Chondrocyte (in vitro differentiated cells): ENCODE measurements at regions not wholly inside any gene's neighbourhood (a gene's known extent, or its start where the extent isn't known, plus 50 kb on each side); places are given as distances from the start of the nearest gene placed in this dataset.

Experiments
- DNase-seq: peaks from one replicate; pipeline ENCODE4 v3.0.0; 2021; ENCODE audit warnings: mixed read lengths, low spot score
- H3K27ac Mint-ChIP-seq: one replicate; pipeline ENCODE4 v1.8.0; 2021; ENCODE audit warnings: mild to moderate bottlenecking, moderate library complexity, mixed read lengths; ENCODE audit not compliant: unreplicated experiment
- H3K27me3 Mint-ChIP-seq: 2 replicates; pipeline ENCODE4 v1.8.0; 2021; ENCODE audit warnings: low read depth, mixed read lengths
- H3K36me3 Mint-ChIP-seq: 2 replicates; pipeline ENCODE4 v1.8.0; 2021; ENCODE audit warnings: low read depth, mixed read lengths
- H3K4me1 Mint-ChIP-seq: 2 replicates; pipeline ENCODE4 v1.8.0; 2021; ENCODE audit warnings: low read depth, mild to moderate bottlenecking, mixed read lengths
- H3K4me3 Mint-ChIP-seq: one replicate; pipeline ENCODE4 v1.8.0; 2021; ENCODE audit warnings: mild to moderate bottlenecking, moderate library complexity, mixed read lengths; ENCODE audit not compliant: unreplicated experiment
- H3K9me3 Mint-ChIP-seq: 2 replicates; pipeline ENCODE4 v1.8.0; 2021; ENCODE audit warnings: low read depth, mixed read lengths
- TF ChIP-seq, protein P1 (sequence below): fragments of 200-600 bp; sonication (generic); IDR thresholded peaks from 2 replicates; pipeline ENCODE4 v1.5.0; 2021; ENCODE audit warnings: antibody characterized with exemption, mild to moderate bottlenecking, moderate library complexity

DNA sequence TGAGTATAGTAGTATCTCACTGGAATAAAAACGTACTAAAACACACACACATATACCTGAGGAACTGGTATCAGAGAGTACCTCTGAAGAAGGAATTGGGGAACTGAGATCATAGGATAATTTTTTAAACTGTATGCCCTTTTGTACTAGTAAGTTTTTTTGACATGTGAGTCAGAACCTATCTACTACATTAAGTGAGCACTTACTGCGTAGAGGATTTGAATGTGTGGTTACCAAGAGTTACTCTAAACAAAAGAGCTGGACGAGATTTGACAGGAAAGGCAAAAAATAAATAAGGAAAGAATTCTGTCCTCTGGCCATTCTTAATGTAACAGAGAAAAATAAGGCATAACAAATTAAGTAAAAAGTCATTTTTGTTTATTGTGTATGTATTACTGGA is 546.5 kb upstream of the FAT1 start:
- H3K4me1 Mint-ChIP-seq: no peaks in the 10 kb centered on the region
- H3K4me3 Mint-ChIP-seq: no peak overlapping the region
- no peaks in the 10 kb centered on the region for H3K36me3 Mint-ChIP-seq
- no peaks in the 10 kb centered on the region for H3K9me3 Mint-ChIP-seq
- no peak overlapping the region for H3K27ac Mint-ChIP-seq
- TF ChIP-seq, protein P1, sequence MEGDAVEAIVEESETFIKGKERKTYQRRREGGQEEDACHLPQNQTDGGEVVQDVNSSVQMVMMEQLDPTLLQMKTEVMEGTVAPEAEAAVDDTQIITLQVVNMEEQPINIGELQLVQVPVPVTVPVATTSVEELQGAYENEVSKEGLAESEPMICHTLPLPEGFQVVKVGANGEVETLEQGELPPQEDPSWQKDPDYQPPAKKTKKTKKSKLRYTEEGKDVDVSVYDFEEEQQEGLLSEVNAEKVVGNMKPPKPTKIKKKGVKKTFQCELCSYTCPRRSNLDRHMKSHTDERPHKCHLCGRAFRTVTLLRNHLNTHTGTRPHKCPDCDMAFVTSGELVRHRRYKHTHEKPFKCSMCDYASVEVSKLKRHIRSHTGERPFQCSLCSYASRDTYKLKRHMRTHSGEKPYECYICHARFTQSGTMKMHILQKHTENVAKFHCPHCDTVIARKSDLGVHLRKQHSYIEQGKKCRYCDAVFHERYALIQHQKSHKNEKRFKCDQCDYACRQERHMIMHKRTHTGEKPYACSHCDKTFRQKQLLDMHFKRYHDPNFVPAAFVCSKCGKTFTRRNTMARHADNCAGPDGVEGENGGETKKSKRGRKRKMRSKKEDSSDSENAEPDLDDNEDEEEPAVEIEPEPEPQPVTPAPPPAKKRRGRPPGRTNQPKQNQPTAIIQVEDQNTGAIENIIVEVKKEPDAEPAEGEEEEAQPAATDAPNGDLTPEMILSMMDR: no peak
- H3K27me3 Mint-ChIP-seq: no peaks in the 10 kb centered on the region
- no peak for DNase-seq

GRCh38 chr4:187271848-187272247 is 548.2 kb upstream of the FAT1 start:
- DNase-seq: no peak
- Mint-ChIP-seq H3K9me3 (no peaks in the 10 kb centered on the region), H3K27me3 (no peaks in the 10 kb centered on the region), H3K4me3 (no peak overlapping the region), H3K27ac (no peak overlapping the region), H3K4me1 (no peaks in the 10 kb centered on the region), H3K36me3 (no peaks in the 10 kb centered on the region)
- TF ChIP-seq, protein P1: no peak

GRCh38 chr4:187274153-187274552 is 550.5 kb upstream of the FAT1 start:
- Mint-ChIP-seq H3K9me3 (no peaks in the 10 kb centered on the region), H3K27ac (no peak overlapping the region), H3K27me3 (no peaks in the 10 kb centered on the region), H3K4me3 (no peak overlapping the region), H3K4me1 (peaks cover 3% of the 10 kb centered on the region), H3K36me3 (no peaks in the 10 kb centered on the region)
- TF ChIP-seq, protein P1: no peak
- DNase-seq: no peak

DNA sequence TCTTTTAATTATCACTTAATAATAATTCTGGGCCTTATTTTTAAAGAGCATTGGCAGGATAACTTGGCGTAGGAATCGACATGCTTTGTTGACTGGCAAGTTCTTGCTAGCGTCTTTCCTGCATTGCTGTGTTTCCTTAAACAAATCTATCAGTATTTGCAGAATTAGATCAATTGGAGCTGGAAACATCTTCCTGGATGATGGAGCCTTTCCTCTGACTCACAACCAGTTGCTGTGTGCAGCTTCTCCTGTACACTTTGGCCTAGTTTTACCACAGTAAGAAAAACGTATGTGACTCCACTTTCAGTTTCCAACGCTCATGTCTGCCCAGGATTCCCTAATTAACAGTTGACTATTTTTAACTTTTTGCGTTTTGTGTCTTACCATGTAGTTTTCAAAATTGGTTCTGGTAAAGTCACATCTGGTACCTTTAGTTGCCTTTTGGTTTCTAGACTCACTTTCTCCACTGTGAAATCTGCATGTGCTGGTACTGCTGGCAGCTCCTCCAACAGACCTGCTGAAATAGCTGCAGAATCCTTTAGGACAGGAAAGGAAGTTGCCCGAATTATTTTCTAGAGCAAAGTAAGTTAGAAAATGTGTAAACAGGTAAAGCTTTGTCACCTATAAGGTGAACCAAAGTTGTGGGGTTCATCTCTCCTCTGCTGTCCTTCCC is 553.2 kb upstream of the FAT1 start:
- TF ChIP-seq, protein P1: no peak
- Mint-ChIP-seq H3K4me3 (no peak overlapping the region), H3K27ac (no peak overlapping the region), H3K36me3 (no peaks in the 10 kb centered on the region), H3K27me3 (no peaks in the 10 kb centered on the region), H3K4me1 (peaks cover 3% of the 10 kb centered on the region), H3K9me3 (no peaks in the 10 kb centered on the region)
- no peak for DNase-seq

DNA sequence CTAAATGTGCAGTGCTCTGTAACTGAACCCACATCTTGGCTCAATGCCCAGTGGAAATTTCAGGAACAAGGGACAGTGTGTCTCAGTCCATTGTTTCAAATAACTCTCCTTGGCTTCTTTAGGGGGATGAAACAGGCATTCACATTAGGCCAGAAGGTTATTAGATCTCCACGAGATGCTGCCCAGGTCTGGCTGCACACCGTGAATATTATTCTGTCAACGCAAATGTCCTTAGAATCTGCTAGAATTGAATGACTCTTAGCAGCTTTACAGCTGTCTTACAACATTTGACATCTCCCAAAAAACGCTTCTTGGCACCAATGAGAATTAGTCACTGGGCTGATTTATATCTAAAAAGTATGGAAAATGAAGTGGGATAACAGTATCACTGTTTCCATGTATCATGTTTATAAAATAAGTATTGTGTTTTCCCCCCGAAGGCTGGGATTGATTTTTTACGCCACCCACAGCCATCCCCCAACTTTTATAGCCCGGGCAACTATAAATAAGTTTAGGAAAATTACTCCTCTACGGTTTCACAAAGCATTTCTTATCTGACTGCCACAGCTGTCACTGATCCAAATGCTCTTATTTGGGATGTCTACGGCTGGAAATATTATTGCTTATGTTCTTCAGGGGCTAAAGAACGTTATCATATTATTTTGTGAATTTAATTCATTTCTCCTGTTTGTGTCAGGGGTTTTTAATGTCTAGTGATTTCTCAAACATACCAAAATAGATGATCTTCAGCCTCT is 559.7 kb upstream of the FAT1 start:
- TF ChIP-seq, protein P1: no peak
- H3K4me1 Mint-ChIP-seq: peaks cover 5% of the 10 kb centered on the region

More for the DNA sequence above, 559.7 kb upstream of the FAT1 start:
- Mint-ChIP-seq H3K27ac (no peak overlapping the region), H3K4me3 (no peak overlapping the region), H3K9me3 (no peaks in the 10 kb centered on the region), H3K36me3 (no peaks in the 10 kb centered on the region), H3K27me3 (no peaks in the 10 kb centered on the region)
- no peak for DNase-seq
